ENCODE measurements at regions not wholly inside any gene's neighbourhood (a gene's known extent, or its start where the extent isn't known, plus 50 kb on each side); places are given as distances from the start of the nearest gene placed in this dataset.

GRCh38 chr3:74693696-74694393, 79.4 kb upstream of the CNTN3 start:
- TF ChIP-seq POLR2A (IDR thresholded peaks at IDR 0.05): no peak
- TF ChIP-seq, protein P1, sequence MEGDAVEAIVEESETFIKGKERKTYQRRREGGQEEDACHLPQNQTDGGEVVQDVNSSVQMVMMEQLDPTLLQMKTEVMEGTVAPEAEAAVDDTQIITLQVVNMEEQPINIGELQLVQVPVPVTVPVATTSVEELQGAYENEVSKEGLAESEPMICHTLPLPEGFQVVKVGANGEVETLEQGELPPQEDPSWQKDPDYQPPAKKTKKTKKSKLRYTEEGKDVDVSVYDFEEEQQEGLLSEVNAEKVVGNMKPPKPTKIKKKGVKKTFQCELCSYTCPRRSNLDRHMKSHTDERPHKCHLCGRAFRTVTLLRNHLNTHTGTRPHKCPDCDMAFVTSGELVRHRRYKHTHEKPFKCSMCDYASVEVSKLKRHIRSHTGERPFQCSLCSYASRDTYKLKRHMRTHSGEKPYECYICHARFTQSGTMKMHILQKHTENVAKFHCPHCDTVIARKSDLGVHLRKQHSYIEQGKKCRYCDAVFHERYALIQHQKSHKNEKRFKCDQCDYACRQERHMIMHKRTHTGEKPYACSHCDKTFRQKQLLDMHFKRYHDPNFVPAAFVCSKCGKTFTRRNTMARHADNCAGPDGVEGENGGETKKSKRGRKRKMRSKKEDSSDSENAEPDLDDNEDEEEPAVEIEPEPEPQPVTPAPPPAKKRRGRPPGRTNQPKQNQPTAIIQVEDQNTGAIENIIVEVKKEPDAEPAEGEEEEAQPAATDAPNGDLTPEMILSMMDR (IDR thresholded peaks at IDR 0.05): no peak
- Histone ChIP-seq H3K27me3 (no peaks in the 10 kb centered on the region), H3K36me3 (ENCODE audit: low read depth, missing control alignments) (no peaks in the 10 kb centered on the region), H3K9me3 (no peaks in the 10 kb centered on the region), H3K4me1 (no peaks in the 10 kb centered on the region), H3K27ac (no peak overlapping the region), H3K4me3 (no peak overlapping the region)
- intact Hi-C loops (cut with DNase I; ENCODE audit: low total_unique reads): no loop called here
- no peak for DNase-seq
- 89 to 91% methylated on average over 4 of the region's 4 CpGs for WGBS, 2 donors

- intact Hi-C loops (cut with DNase I; ENCODE audit: low total_unique reads): no loop called here
- Histone ChIP-seq H3K27ac (no peak overlapping the region), H3K4me1 (no peaks in the 10 kb centered on the region), H3K9me3 (no peaks in the 10 kb centered on the region), H3K27me3 (no peaks in the 10 kb centered on the region), H3K36me3 (ENCODE audit: low read depth, missing control alignments) (no peaks in the 10 kb centered on the region), H3K4me3 (no peak overlapping the region)
- 77 to 80% methylated on average over 2 of the region's 2 CpGs for WGBS, 2 donors
- TF ChIP-seq, protein P1 (IDR thresholded peaks at IDR 0.05): no peak
- no peak for TF ChIP-seq POLR2A (IDR thresholded peaks at IDR 0.05)
- no peak for DNase-seq
Measured at GRCh38 chr3:74693251-74693650, 78.8 kb upstream of the CNTN3 start.

GRCh38 chr3:74691946-74692345, 77.5 kb upstream of the CNTN3 start:
- H3K27me3 ChIP-seq: no peaks in the 10 kb centered on the region
- H3K4me1 ChIP-seq: no peaks in the 10 kb centered on the region
- H3K36me3 ChIP-seq (ENCODE audit: low read depth, missing control alignments): no peaks in the 10 kb centered on the region
- no peaks in the 10 kb centered on the region for H3K9me3 ChIP-seq
- no peak for TF ChIP-seq POLR2A (IDR thresholded peaks at IDR 0.05)
- TF ChIP-seq, protein P1 (IDR thresholded peaks at IDR 0.05): no peak
- no peak overlapping the region for H3K27ac ChIP-seq
- no peak for DNase-seq
- no peak overlapping the region for H3K4me3 ChIP-seq
- 72 to 73% methylated on average over 7 of the region's 7 CpGs for WGBS, 2 donors
- intact Hi-C loops (cut with DNase I; ENCODE audit: low total_unique reads): no loop called here

- no peak overlapping the region for H3K27ac ChIP-seq
- intact Hi-C loops (cut with DNase I; ENCODE audit: low total_unique reads): no loop called here
Measured at GRCh38 chr3:74673326-74673725, 58.9 kb upstream of the CNTN3 start.

More at GRCh38 chr3:74673326-74673725, 58.9 kb upstream of the CNTN3 start:
- no peaks in the 10 kb centered on the region for H3K4me1 ChIP-seq
- H3K9me3 ChIP-seq: no peaks in the 10 kb centered on the region
- no peak overlapping the region for H3K4me3 ChIP-seq
- no peak for TF ChIP-seq POLR2A (IDR thresholded peaks at IDR 0.05)
- TF ChIP-seq, protein P1 (IDR thresholded peaks at IDR 0.05): no peak
- no peaks in the 10 kb centered on the region for H3K36me3 ChIP-seq (ENCODE audit: low read depth, missing control alignments)
- no peaks in the 10 kb centered on the region for H3K27me3 ChIP-seq
- DNase-seq: no peak
- 86 to 88% methylated on average over 1 of the region's 1 CpG for WGBS, 2 donors
